CD14-positive monocyte (primary cell): ENCODE measurements at regions not wholly inside any gene's neighbourhood (a gene's known extent, or its start where the extent isn't known, plus 50 kb on each side); places are given as distances from the start of the nearest gene placed in this dataset.

ENCODE experiments used
- DNase-seq, 3 donors: peaks; one replicate each; pipeline ENCODE4 v3.0.0-alpha.2; 2011 to 2022
- H2AFZ ChIP-seq: 2 replicates; pipeline ENCODE4 v1.6.0; 2012; ENCODE audit warnings: mild to moderate bottlenecking, low read depth, low read length, inconsistent platforms; ENCODE audit not compliant: insufficient read depth, poor library complexity, severe bottlenecking
- H3K27ac ChIP-seq, 2 donors: 1 replicate in 1 of 2; 2 replicates in 1 of 2; pipeline ENCODE4 v1.5.1; 2012 to 2013; ENCODE audit warnings: low read length in 2 of 2, control low read depth in 1 of 2, inconsistent platforms in 1 of 2, low read depth in 1 of 2, mild to moderate bottlenecking in 1 of 2
- H3K27me3 ChIP-seq, 2 donors: one replicate each; pipeline versions ENCODE4 v1.6.0 to v1.6.1; 2011 to 2013; ENCODE audit warnings: low read length in 2 of 2; ENCODE audit not compliant: control insufficient read depth in 2 of 2, insufficient read depth in 2 of 2
- H3K36me3 ChIP-seq, 2 donors: replicated peaks in 1 of 2; 1 replicate in 1 of 2; 2 replicates in 1 of 2; pipeline versions ENCODE4 v1.5.1 to v1.6.1; 2012 to 2013; ENCODE audit warnings: low read length in 2 of 2, control low read depth in 1 of 2, inconsistent platforms in 1 of 2, mild to moderate bottlenecking in 1 of 2; ENCODE audit not compliant: insufficient read depth in 2 of 2, control insufficient read depth in 1 of 2
- H3K4me1 ChIP-seq, 2 donors: 1 replicate in 1 of 2; 2 replicates in 1 of 2; pipeline versions ENCODE4 v1.5.1 to v1.6.1; 2012 to 2013; ENCODE audit warnings: low read length in 2 of 2, control low read depth in 1 of 2, inconsistent platforms in 1 of 2, mild to moderate bottlenecking in 1 of 2, moderate library complexity in 1 of 2; ENCODE audit not compliant: insufficient read depth in 2 of 2, control insufficient read depth in 1 of 2
- H3K4me2 ChIP-seq: replicated peaks from 2 replicates; pipeline ENCODE3; 2012; ENCODE audit warnings: low read length, moderate library complexity, mild to moderate bottlenecking; ENCODE audit not compliant: poor library complexity, severe bottlenecking; ENCODE audit errors: extremely low read depth
- H3K4me3 ChIP-seq, 3 experiments: fragments of 200-600 bp in 1 of 3; sonication (generic) in 1 of 3; replicated peaks in 1 of 3; 1 replicate in 2 of 3; 2 replicates in 1 of 3; pipeline ENCODE4 v1.5.1; 2011 to 2013; ENCODE audit warnings: low read length in 3 of 3, mild to moderate bottlenecking in 3 of 3, control low read depth in 2 of 3, low read depth in 2 of 3, inconsistent platforms in 1 of 3, moderate library complexity in 1 of 3
- H3K79me2 ChIP-seq: 2 replicates; pipeline ENCODE4 v1.6.0; 2012; ENCODE audit warnings: mild to moderate bottlenecking, control low read depth, inconsistent platforms, low read length, moderate library complexity; ENCODE audit not compliant: insufficient read depth
- H3K9ac ChIP-seq: 2 replicates; pipeline ENCODE4 v1.6.0; 2017; ENCODE audit warnings: low read length, mild to moderate bottlenecking; ENCODE audit not compliant: insufficient read depth, poor library complexity, severe bottlenecking
- H3K9me3 ChIP-seq, 2 donors: replicated peaks in 1 of 2; 1 replicate in 1 of 2; 2 replicates in 1 of 2; pipeline versions ENCODE4 v1.5.1 to v1.6.1; 2012 to 2013; ENCODE audit warnings: low read length in 2 of 2, control low read depth in 1 of 2; ENCODE audit not compliant: control insufficient read depth in 1 of 2, insufficient read depth in 1 of 2
- H4K20me1 ChIP-seq: 2 replicates; pipeline ENCODE4 v1.6.0; 2012; ENCODE audit warnings: mild to moderate bottlenecking, low read length, control low read depth, moderate library complexity; ENCODE audit not compliant: insufficient read depth
- H3K27ac Mint-ChIP-seq, 7 donors: one replicate each; pipeline ENCODE4 v1.8.0; 2020; ENCODE audit warnings: mild to moderate bottlenecking in 7 of 7, mixed read lengths in 7 of 7, moderate library complexity in 6 of 7, inconsistent platforms in 2 of 7
- H3K27me3 Mint-ChIP-seq, 3 donors: one replicate each; pipeline ENCODE4 v1.8.0; 2021 to 2022; ENCODE audit warnings: low read depth in 3 of 3, mild to moderate bottlenecking in 3 of 3, mixed read lengths in 3 of 3, moderate library complexity in 3 of 3, inconsistent platforms in 1 of 3
- H3K36me3 Mint-ChIP-seq, 2 donors: one replicate each; pipeline ENCODE4 v1.8.0; 2020; ENCODE audit warnings: mixed read lengths in 2 of 2, inconsistent platforms in 1 of 2, mild to moderate bottlenecking in 1 of 2
- H3K4me1 Mint-ChIP-seq: one replicate; pipeline ENCODE4 v1.8.0; 2020; ENCODE audit warnings: mild to moderate bottlenecking, mixed read lengths
- H3K4me3 Mint-ChIP-seq, 2 donors: one replicate each; pipeline ENCODE4 v1.8.0; 2020; ENCODE audit warnings: mild to moderate bottlenecking in 2 of 2, mixed read lengths in 2 of 2, moderate library complexity in 1 of 2
- H3K9me3 Mint-ChIP-seq, 7 donors: one replicate each; pipeline ENCODE4 v1.8.0; 2020 to 2022; ENCODE audit warnings: mixed read lengths in 7 of 7, mild to moderate bottlenecking in 6 of 7, moderate library complexity in 6 of 7, inconsistent platforms in 2 of 7
- WGBS: methylation state at CpG from one replicate; pipeline ENCODE4 v1.1.5; 2013; ENCODE audit warnings: missing lambda C conversion rate; ENCODE audit not compliant: insufficient coverage; 5-methylcytosine and 5-hydroxymethylcytosine counted together
- intact Hi-C, 2 donors: fragments of 100-400 bp; cut with micrococcal nuclease; formaldehyde crosslinking; loops; one replicate each; pipeline versions ENCODE4 v1.15.0 to v1.15.1; 2023
- TF ChIP-seq, protein P1 (sequence below): fragments of 200-600 bp; IDR thresholded peaks from one replicate; pipeline ENCODE4 v1.8.0; 2022; ENCODE audit warnings: antibody characterized with exemption, mild to moderate bottlenecking

DNA sequence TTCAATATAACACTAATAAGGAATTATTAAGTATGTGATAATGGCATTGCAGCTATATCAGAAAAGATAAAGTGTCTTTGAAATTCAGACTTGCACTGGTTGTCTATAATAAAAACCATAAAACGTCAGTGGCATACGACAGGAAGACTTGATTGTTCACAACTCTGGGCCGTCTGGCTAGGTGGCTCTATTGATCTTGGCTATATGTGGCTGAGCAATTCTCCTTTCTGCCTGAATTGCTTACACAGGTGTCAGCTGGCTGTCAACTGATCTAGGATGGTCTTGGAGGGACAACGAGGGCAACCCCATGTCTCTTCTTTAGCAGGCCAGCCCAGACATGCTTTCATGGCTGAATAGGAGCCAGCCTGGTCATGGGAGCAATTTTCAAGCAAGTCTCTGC is 359.1 kb downstream of the QKI start:
- H3K79me2 ChIP-seq, result no peaks in the 10 kb centered on the region
- Mint-ChIP-seq H3K27ac (no peak overlapping the region), H3K4me3 (no peak overlapping the region), H3K9me3 (peaks cover 0 to 2% (median 0%) of the 10 kb centered on the region in 7 donors), H3K4me1 (no peaks in the 10 kb centered on the region), H3K36me3 (no peaks in the 10 kb centered on the region), H3K27me3 (peaks cover 7 to 24% (median 20%) of the 10 kb centered on the region in 3 donors)
- H3K36me3 ChIP-seq, result no peaks in the 10 kb centered on the region
- H2AFZ ChIP-seq, result no peak overlapping the region
- intact Hi-C loops, result no loop called here
- H3K4me3 ChIP-seq, result no peak overlapping the region
- H3K9ac ChIP-seq, result no peak overlapping the region
- H4K20me1 ChIP-seq, result no peaks in the 10 kb centered on the region
- no peak for DNase-seq
- no peaks in the 10 kb centered on the region for H3K9me3 ChIP-seq
- H3K27me3 ChIP-seq, result peaks cover 0 to 2% of the 10 kb centered on the region in 2 donors
- TF ChIP-seq, protein P1, sequence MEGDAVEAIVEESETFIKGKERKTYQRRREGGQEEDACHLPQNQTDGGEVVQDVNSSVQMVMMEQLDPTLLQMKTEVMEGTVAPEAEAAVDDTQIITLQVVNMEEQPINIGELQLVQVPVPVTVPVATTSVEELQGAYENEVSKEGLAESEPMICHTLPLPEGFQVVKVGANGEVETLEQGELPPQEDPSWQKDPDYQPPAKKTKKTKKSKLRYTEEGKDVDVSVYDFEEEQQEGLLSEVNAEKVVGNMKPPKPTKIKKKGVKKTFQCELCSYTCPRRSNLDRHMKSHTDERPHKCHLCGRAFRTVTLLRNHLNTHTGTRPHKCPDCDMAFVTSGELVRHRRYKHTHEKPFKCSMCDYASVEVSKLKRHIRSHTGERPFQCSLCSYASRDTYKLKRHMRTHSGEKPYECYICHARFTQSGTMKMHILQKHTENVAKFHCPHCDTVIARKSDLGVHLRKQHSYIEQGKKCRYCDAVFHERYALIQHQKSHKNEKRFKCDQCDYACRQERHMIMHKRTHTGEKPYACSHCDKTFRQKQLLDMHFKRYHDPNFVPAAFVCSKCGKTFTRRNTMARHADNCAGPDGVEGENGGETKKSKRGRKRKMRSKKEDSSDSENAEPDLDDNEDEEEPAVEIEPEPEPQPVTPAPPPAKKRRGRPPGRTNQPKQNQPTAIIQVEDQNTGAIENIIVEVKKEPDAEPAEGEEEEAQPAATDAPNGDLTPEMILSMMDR, result no peak
- no peak overlapping the region for H3K27ac ChIP-seq
- H3K4me1 ChIP-seq, result no peaks in the 10 kb centered on the region
- WGBS, result 97% methylated on average over 4 of the region's 4 CpGs
- no peak overlapping the region for H3K4me2 ChIP-seq

DNA sequence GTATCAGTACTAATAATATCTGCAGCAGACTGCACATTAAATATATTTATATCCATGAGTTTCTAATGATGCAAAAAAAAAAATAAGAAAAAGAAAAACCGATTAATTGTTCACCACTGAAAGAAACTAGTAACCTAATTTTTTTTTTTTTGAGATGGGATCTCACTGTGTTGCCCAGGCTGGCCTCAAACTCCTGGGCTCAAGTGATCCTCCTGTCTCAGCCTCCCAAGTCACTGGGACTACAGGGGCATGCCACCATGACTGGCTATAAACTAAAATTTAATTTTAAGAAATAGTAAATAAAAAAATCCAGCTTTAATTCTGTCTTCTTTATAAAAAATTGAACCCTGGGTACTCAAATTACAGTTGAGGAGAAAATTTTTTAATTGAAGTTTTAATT is 358.2 kb downstream of the QKI start:
- H3K27ac ChIP-seq, result no peak overlapping the region
- no peak overlapping the region for H3K4me2 ChIP-seq
- Mint-ChIP-seq H3K27me3 (peaks cover 11 to 29% (median 24%) of the 10 kb centered on the region in 3 donors), H3K4me3 (no peak overlapping the region), H3K9me3 (peaks cover 0 to 2% (median 0%) of the 10 kb centered on the region in 7 donors), H3K36me3 (no peaks in the 10 kb centered on the region), H3K27ac (no peak overlapping the region), H3K4me1 (no peaks in the 10 kb centered on the region)
- no peak overlapping the region for H3K4me3 ChIP-seq
- no peak overlapping the region for H2AFZ ChIP-seq
- H3K27me3 ChIP-seq, result peaks cover 5 to 9% of the 10 kb centered on the region in 2 donors
- intact Hi-C loops, result no loop called here
- no peaks in the 10 kb centered on the region for H3K36me3 ChIP-seq
- WGBS, result no CpG with 5 or more reads among the region's 1 CpG
- no peaks in the 10 kb centered on the region for H3K9me3 ChIP-seq
- no peaks in the 10 kb centered on the region for H4K20me1 ChIP-seq
- no peaks in the 10 kb centered on the region for H3K4me1 ChIP-seq
- no peaks in the 10 kb centered on the region for H3K79me2 ChIP-seq
- TF ChIP-seq, protein P1, result no peak
- no peak for DNase-seq
- H3K9ac ChIP-seq, result no peak overlapping the region
